SK-MEL-5 (cell line): ENCODE measurements at regions not wholly inside any gene's neighbourhood (a gene's known extent, or its start where the extent isn't known, plus 50 kb on each side); places are given as distances from the start of the nearest gene placed in this dataset.

ENCODE experiments used
- DNase-seq: peaks from one replicate; pipeline ENCODE4 v3.0.0-alpha.2; 2016; ENCODE audit warnings: low read depth, low spot score
- in situ Hi-C: cut with HindIII; loops from 2 replicates; pipeline ENCODE4 v1.10.0; 2016; ENCODE audit warnings: low sequenced_read_pairs, high pct_unique_total_duplicates, low pct_unique_long_range_greater_than_20kb

DNA sequence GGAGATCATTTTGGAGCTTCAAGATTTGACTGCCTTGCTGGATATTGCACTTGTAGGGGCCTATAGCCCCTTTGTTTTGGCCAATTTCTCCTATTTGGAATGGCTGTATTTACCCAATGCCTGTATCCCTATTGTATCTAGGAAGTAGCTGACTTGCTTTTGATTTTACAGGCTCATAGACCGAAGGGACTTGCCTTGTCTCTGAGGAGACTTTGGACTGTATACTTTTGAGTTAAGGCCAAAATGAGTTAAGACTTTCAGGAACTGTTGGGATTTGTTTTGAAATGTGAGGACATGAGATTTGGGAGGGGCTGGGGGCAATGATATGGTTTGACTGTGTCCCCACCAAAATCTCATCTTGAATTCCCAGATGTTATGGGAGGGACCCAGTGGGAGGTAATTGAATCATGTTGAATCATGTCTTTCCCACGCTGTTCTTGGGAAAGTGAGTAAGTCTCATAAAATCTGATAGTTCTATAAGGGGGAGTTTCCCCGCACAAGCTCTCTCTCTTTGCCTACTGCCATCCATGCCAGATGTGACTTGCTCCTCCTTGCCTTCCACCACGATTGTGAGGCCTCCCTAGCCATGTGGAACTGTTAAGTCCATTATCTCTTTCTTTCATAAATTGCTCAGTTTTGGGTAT, 276.1 kb downstream of the LMX1A start:
- no peak for DNase-seq
- in situ Hi-C loops = no loop called here

GRCh38 chr1:165078391-165078790, 278.1 kb downstream of the LMX1A start:
- in situ Hi-C loops = no loop called here
- no peak for DNase-seq

DNA sequence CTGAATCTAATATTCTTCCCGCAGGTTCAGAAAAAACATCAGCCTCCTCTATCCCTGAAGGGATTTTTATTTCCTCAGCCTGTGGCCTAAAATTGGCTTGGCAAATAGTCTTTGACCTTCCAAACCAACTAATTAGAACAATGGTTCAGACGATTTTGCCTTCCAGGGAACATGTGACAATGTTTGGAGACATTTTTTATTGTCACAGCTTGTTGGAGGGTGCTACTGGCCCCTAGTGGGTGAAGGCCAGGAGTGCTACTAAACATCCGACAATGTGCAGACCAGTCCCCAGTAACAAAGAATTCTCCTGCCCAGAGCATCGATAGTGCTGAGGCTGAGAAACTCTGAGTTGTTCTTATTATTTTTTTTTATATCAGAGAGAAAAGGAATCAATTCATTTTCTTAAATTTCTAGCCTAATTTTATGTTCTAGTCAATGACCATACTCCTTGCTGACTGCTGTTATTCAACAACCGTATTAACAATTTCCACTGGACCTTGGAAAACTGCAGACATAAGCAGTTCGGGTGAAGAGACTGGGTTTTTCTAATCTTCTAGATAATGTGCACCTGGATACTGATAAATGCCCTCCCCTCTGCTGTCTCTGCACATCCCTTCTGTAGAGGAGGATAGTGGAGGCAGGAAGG, 280.7 kb downstream of the LMX1A start:
- peak; percentile 60 for DNase-seq
- in situ Hi-C loops = no loop called here

DNA sequence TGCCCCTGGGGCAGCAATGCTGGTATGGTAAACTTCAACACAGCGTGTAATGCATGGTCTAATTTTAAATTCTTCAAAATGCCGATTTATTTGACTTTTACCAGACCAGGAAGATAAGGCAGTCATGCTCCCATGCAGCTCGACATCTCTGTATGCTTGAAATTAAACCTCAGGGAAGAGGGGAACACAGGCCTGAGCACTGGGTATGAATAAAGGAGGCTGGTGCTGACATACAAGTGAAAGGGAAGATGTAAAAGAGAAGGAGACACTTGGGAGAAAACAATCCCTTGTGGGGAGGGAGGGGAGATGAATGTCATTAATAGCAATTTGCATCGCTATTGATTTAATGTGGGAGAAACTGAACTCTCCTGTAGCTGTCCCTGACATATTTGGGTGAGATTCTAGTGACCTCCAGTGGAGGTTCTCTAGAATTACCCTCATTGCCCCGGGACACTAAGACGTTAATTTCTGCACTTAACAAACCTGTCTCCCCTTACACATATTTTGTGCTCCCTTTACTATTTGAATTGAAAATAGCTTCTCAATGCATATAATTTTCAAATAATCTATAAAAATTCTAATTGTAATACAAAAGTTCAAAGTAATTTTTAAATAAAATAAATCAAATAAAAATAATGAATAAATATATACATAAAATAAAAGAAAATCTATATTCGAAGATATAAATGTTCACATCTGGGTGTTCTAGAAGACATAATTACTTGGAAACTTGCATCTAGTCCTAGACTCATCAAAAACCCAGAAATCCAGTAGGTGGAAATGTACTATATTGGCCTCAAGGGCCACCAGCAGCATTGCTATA, 283.1 kb downstream of the LMX1A start:
- in situ Hi-C loops = no loop called here
- peak; percentile 68 for DNase-seq

GRCh38 chr1:165070675-165071074, 285.8 kb downstream of the LMX1A start:
- in situ Hi-C loops = no loop called here
- DNase-seq = no peak

DNA sequence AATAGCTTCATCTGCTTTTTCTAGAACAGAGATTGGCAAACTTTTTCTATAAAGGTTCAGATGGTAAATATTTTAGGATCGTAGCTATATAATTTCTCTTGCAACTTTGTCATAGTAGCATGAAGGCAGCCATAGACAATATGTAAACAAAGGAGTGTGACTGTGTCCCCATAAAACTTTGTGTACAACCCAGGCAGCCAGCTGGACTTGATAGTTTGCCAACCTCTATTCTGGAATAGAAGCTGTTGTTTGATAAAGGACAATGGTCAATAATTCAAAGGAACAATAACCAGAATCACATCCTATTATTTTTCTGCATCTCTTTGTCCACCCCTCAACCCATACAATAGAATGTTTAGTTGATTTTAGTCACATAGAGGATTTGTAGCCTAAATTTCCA, 286.7 kb downstream of the LMX1A start:
- in situ Hi-C loops = no loop called here

DNA sequence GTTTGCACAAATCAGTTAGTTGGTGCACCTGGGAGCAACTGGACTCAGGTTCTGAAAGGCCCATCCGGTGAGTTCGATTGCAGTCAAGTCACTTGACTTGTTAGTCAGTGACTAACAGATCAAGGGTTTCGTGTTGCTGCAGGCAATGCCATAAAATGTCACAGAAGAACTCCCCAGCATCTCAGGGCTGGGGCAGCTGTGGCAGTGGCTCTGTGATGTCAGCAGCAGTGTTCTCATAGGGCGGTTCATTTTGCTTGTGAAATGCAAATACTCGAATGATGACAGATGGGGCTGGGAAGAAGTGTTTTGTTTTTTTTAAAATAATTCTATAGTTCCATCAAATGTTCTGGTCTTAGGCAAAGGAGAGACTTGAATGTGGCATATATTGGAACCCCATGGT, 287.8 kb downstream of the LMX1A start:
- in situ Hi-C loops = no loop called here
- no peak for DNase-seq

More for the DNA sequence above, 286.7 kb downstream of the LMX1A start:
- DNase-seq = no peak

GRCh38 chr1:165067829-165068228, 288.7 kb downstream of the LMX1A start:
- no peak for DNase-seq
- in situ Hi-C loops = no loop called here

- in situ Hi-C loops = no loop called here
- no peak for DNase-seq
These were observed 293.1 kb downstream of the LMX1A start for GRCh38 chr1:165063181-165063965.

DNA sequence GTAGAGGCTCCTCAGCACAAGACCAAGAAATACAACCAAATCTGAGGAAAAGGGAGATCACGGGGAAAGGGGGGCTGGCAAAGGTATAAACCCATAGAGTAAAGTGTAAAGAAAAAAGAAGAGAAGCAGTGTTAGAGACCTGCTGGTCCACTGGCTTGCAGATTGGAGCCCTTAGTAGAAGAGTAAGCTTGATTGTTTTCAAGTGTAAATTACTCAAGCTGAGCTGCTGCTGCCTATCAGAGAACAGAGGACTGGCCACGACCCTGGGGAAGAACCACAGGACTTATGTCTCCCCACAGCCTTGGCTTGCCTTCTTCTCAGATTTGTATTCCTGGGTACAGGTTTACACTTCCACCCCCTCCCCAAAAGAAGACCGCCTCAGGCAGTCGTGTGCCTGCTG, 294.2 kb downstream of the LMX1A start:
- in situ Hi-C loops = no loop called here
- no peak for DNase-seq

- in situ Hi-C loops = no loop called here
These were observed 296.2 kb downstream of the LMX1A start for GRCh38 chr1:165060285-165060793.

GRCh38 chr1:165057956-165058355, 298.6 kb downstream of the LMX1A start:
- DNase-seq = no peak
- in situ Hi-C loops = no loop called here

More at GRCh38 chr1:165060285-165060793, 296.2 kb downstream of the LMX1A start:
- no peak for DNase-seq

GRCh38 chr1:165056914-165057313, 299.6 kb downstream of the LMX1A start:
- no peak for DNase-seq
- in situ Hi-C loops = no loop called here

GRCh38 chr1:165055581-165055980, 300.9 kb downstream of the LMX1A start:
- in situ Hi-C loops = no loop called here
- DNase-seq = no peak

DNA sequence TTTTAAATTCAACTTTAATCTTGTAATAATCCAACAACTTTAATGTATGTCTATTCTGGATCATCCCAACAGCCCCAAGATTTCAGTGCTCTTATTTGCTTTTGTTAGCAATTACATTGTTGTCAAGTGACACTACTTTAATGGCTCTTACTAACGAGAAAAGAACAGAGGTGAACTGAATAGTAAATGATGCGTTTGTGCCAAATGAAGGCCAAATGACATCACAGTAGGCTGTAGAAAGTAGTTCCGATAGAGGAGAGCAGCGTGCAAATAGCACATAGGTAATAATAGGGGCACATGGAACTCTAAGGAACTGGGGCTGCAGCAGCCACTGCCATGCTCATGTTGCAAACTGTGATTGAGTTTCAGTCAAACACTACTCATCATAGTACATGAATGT, 301.9 kb downstream of the LMX1A start:
- in situ Hi-C loops = no loop called here
- DNase-seq = no peak

DNA sequence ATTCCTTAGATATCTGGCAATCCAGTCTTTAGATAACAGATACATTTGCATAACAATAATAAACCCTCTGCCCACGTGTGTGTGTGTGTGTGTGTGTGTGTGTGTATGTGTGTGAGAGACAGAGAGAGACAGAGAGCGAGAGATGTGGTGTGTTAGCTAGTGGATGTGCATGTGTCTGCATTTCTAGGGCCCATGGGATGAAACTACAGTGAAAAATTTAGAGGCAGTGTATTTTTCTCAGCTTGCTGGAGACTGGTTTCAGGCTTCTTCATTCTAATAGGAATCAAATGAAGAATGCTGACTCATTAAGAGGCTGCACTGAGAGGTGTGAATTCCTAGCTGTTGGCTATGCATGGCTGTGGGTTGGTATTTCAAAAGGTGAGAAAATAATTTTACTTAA, 303.2 kb downstream of the LMX1A start:
- in situ Hi-C loops = no loop called here
- DNase-seq = no peak

GRCh38 chr1:165052936-165053335, 303.6 kb downstream of the LMX1A start:
- in situ Hi-C loops = no loop called here
- DNase-seq = no peak

DNA sequence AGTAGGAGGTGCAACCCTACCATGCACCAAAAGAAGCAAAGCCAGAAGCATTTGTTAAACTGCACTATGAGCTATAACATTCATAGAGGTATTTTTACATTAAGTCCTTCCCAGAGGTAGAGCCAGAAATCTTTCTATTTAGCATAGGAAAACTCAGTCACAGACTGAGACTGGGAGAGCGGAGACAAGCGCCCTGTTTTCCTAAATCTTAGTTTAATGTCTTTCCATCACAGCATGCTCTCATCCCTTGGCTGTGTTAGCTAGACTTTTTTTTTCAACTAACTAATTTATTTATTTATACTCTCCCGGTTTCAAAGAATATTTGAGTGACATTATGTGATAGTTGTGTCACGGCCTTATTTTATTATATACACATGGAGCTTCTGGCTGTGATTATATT, 304.1 kb downstream of the LMX1A start:
- in situ Hi-C loops = no loop called here
- DNase-seq = no peak
